ENCODE measurements at regions not wholly inside any gene's neighbourhood (a gene's known extent, or its start where the extent isn't known, plus 50 kb on each side); places are given as distances from the start of the nearest gene placed in this dataset.

DNA sequence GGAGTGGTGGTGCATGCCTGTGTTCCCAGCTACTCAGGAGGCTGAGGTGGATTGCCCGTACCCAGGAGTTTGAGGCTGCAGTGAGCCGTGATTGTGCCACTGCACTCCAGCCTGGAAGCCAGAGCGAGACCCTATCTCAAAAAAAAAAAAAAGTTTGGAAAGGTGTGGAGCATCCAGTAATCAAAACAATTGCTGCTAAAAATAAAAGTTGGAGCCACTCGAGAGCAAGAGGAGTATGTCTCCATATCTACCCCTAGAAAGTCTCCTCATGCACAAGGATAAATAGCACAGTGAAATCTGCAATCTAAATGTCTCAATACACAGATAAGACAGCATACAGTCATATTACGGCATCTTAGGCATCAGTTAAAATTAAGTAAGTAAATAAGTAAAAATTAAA is 81.5 kb upstream of the NEBL start:
- H3K4me1 ChIP-seq (ENCODE audit: insufficient read depth, low read length): no peaks in the 10 kb centered on the region
- no peaks in the 10 kb centered on the region for H3K36me3 ChIP-seq (ENCODE audit: insufficient read depth, low read length)
- H3K4me2 ChIP-seq (ENCODE audit: insufficient read depth, low read length): no peak overlapping the region
- H3K4me3 ChIP-seq (ENCODE audit: insufficient read depth, low read length): no peak overlapping the region
- H4K20me1 ChIP-seq (ENCODE audit: insufficient read depth, low read length): no peaks in the 10 kb centered on the region
- no peak for DNase-seq (ENCODE audit: insufficient read length, low spot score, missing footprints)
- H3K27me3 ChIP-seq (ENCODE audit: insufficient read depth, low read length): no peaks in the 10 kb centered on the region
- no peak overlapping the region for H3K27ac ChIP-seq (ENCODE audit: low read depth, low read length)
- no peak overlapping the region for H2AFZ ChIP-seq (ENCODE audit: low read length)
- no peaks in the 10 kb centered on the region for H3K9me3 ChIP-seq (ENCODE audit: low read depth, low read length)
- TF ChIP-seq, protein P1, sequence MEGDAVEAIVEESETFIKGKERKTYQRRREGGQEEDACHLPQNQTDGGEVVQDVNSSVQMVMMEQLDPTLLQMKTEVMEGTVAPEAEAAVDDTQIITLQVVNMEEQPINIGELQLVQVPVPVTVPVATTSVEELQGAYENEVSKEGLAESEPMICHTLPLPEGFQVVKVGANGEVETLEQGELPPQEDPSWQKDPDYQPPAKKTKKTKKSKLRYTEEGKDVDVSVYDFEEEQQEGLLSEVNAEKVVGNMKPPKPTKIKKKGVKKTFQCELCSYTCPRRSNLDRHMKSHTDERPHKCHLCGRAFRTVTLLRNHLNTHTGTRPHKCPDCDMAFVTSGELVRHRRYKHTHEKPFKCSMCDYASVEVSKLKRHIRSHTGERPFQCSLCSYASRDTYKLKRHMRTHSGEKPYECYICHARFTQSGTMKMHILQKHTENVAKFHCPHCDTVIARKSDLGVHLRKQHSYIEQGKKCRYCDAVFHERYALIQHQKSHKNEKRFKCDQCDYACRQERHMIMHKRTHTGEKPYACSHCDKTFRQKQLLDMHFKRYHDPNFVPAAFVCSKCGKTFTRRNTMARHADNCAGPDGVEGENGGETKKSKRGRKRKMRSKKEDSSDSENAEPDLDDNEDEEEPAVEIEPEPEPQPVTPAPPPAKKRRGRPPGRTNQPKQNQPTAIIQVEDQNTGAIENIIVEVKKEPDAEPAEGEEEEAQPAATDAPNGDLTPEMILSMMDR (IDR thresholded peaks at IDR 0.05; ENCODE audit: extremely low read depth, low read depth, low read length): no peak
- H3K79me2 ChIP-seq (ENCODE audit: insufficient read depth, low read length): no peaks in the 10 kb centered on the region

DNA sequence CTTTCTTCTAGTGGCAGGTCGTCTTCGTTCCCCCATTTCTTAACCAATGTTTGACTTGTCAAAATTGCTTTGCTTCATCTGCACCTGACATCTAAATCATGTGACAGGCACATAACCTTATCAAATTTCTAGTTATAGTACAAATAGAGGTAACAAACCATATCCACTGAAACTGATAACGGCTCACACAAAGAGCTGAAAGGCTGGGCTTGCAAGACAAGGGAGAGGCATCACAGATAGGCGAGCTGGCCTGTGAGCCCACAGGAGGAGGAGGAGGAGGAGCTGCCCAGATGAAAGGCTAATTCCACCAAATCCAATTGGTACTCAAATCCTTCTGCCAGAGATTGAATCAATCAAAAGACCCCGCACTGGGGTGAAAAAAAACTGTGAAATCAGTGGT is 80.2 kb upstream of the NEBL start:
- DNase-seq (ENCODE audit: insufficient read length, low spot score, missing footprints): no peak
- H3K36me3 ChIP-seq (ENCODE audit: insufficient read depth, low read length): no peaks in the 10 kb centered on the region
- no peaks in the 10 kb centered on the region for H3K4me1 ChIP-seq (ENCODE audit: insufficient read depth, low read length)
- H3K4me3 ChIP-seq (ENCODE audit: insufficient read depth, low read length): no peak overlapping the region
- TF ChIP-seq, protein P1 (IDR thresholded peaks at IDR 0.05; ENCODE audit: extremely low read depth, low read depth, low read length): no peak
- H3K9me3 ChIP-seq (ENCODE audit: low read depth, low read length): no peaks in the 10 kb centered on the region
- H4K20me1 ChIP-seq (ENCODE audit: insufficient read depth, low read length): no peaks in the 10 kb centered on the region
- H2AFZ ChIP-seq (ENCODE audit: low read length): no peak overlapping the region
- H3K27me3 ChIP-seq (ENCODE audit: insufficient read depth, low read length): no peaks in the 10 kb centered on the region
- H3K27ac ChIP-seq (ENCODE audit: low read depth, low read length): no peak overlapping the region
- H3K79me2 ChIP-seq (ENCODE audit: insufficient read depth, low read length): no peaks in the 10 kb centered on the region
- H3K4me2 ChIP-seq (ENCODE audit: insufficient read depth, low read length): no peak overlapping the region

DNA sequence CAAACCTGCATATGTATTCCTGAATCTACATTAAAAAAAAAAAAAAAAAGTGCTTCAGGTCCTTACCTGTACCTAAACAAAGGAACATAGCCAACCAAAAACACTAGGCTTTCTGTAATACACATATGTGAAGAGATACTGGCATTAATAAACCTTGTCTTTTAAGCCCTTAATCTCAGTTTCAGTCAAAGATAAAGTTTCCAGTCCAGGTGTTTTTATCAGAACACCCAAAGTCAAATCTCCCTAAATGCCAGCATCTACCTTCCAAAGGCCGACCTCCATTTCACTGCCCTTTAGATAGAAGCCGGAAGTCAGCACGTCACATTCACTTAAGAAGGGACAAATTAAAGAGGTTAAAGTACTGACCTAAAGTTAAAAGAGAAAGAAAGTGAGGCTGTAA is 79.8 kb upstream of the NEBL start:
- no peak overlapping the region for H3K4me3 ChIP-seq (ENCODE audit: insufficient read depth, low read length)
- H2AFZ ChIP-seq (ENCODE audit: low read length): no peak overlapping the region
- no peaks in the 10 kb centered on the region for H3K36me3 ChIP-seq (ENCODE audit: insufficient read depth, low read length)
- H3K27me3 ChIP-seq (ENCODE audit: insufficient read depth, low read length): no peaks in the 10 kb centered on the region
- H3K4me1 ChIP-seq (ENCODE audit: insufficient read depth, low read length): no peaks in the 10 kb centered on the region
- no peak for DNase-seq (ENCODE audit: insufficient read length, low spot score, missing footprints)
- no peaks in the 10 kb centered on the region for H3K79me2 ChIP-seq (ENCODE audit: insufficient read depth, low read length)
- H3K27ac ChIP-seq (ENCODE audit: low read depth, low read length): no peak overlapping the region
- H3K9me3 ChIP-seq (ENCODE audit: low read depth, low read length): no peaks in the 10 kb centered on the region
- TF ChIP-seq, protein P1 (IDR thresholded peaks at IDR 0.05; ENCODE audit: extremely low read depth, low read depth, low read length): no peak
- H4K20me1 ChIP-seq (ENCODE audit: insufficient read depth, low read length): no peaks in the 10 kb centered on the region
- no peak overlapping the region for H3K4me2 ChIP-seq (ENCODE audit: insufficient read depth, low read length)

DNA sequence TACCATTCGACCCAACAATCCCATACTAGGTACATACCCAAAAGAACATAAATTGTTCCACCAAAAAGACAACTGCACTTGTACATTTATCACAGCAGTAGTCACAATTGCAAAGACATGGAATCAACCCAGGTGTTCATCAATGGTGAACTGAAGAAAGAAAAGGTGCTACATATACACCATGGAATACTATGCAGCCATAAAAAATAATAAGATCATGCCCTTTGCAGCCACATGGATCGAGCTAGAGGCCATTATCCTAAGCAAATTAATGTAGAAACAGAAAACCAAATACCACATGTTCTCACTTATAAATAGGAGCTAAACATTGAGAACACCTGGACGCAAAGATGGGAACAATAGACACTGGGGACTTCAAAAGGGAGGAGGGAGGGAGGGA is 79.3 kb upstream of the NEBL start:
- Histone ChIP-seq H3K4me1 (ENCODE audit: insufficient read depth, low read length) (no peaks in the 10 kb centered on the region), H3K27ac (ENCODE audit: low read depth, low read length) (no peak overlapping the region), H3K9me3 (ENCODE audit: low read depth, low read length) (no peaks in the 10 kb centered on the region), H4K20me1 (ENCODE audit: insufficient read depth, low read length) (no peaks in the 10 kb centered on the region), H3K4me2 (ENCODE audit: insufficient read depth, low read length) (no peak overlapping the region), H3K4me3 (ENCODE audit: insufficient read depth, low read length) (no peak overlapping the region), H3K36me3 (ENCODE audit: insufficient read depth, low read length) (no peaks in the 10 kb centered on the region), H3K79me2 (ENCODE audit: insufficient read depth, low read length) (no peaks in the 10 kb centered on the region), H2AFZ (ENCODE audit: low read length) (no peak overlapping the region), H3K27me3 (ENCODE audit: insufficient read depth, low read length) (no peaks in the 10 kb centered on the region)
- no peak for DNase-seq (ENCODE audit: insufficient read length, low spot score, missing footprints)
- TF ChIP-seq, protein P1 (IDR thresholded peaks at IDR 0.05; ENCODE audit: extremely low read depth, low read depth, low read length): no peak
